Transverse colon (tissue), 4 donors: ENCODE measurements at regions not wholly inside any gene's neighbourhood (a gene's known extent, or its start where the extent isn't known, plus 50 kb on each side); places are given as distances from the start of the nearest gene placed in this dataset.

Source experiments
- DNase-seq: peaks from one replicate; pipeline ENCODE4 v3.0.0-alpha.2; 2019
- H3K27ac ChIP-seq, 4 donors: fragments of 200-600 bp; sonication (generic); 2 replicates each; pipeline ENCODE4 v1.5.1; 2016 to 2018; ENCODE audit warnings: inconsistent platforms in 4 of 4
- H3K27me3 ChIP-seq: fragments of 200-600 bp; sonication (generic); 2 replicates; pipeline ENCODE4 v1.5.1; 2017; ENCODE audit warnings: inconsistent platforms
- H3K36me3 ChIP-seq, 4 donors: fragments of 200-600 bp; sonication (generic); 2 replicates each; pipeline ENCODE4 v1.5.1; 2017 to 2019; ENCODE audit warnings: inconsistent platforms in 4 of 4
- H3K4me1 ChIP-seq, 4 donors: fragments of 200-600 bp; sonication (generic); 2 replicates each; pipeline ENCODE4 v1.5.1; 2017 to 2020; ENCODE audit warnings: inconsistent platforms in 4 of 4
- H3K4me3 ChIP-seq, 4 donors: fragments of 200-600 bp; sonication (generic); 1 replicate in 1 of 4; 2 replicates in 3 of 4; pipeline versions ENCODE4 v1.5.1 to v1.6.1; 2017 to 2019; ENCODE audit warnings: inconsistent platforms in 4 of 4
- H3K9me3 ChIP-seq, 2 donors: fragments of 200-600 bp; sonication (generic); 2 replicates each; pipeline ENCODE4 v1.5.1; 2017 to 2019; ENCODE audit warnings: inconsistent platforms in 2 of 2
- EP300 ChIP-seq: sonication (generic); formaldehyde crosslinking; IDR thresholded peaks from one replicate; pipeline ENCODE4 v1.6.1; 2017; ENCODE audit warnings: antibody characterized with exemption, low read depth
- POLR2A ChIP-seq: fragments of 450-650 bp; IDR thresholded peaks from one replicate; pipeline ENCODE4 v1.6.1; 2016; ENCODE audit warnings: antibody characterized with exemption, mild to moderate bottlenecking, moderate library complexity
- POLR2AphosphoS5 ChIP-seq, 3 donors: sonication (generic); formaldehyde crosslinking; IDR thresholded peaks; one replicate each; pipeline ENCODE4 v1.6.1; 2016; ENCODE audit warnings: antibody characterized with exemption in 3 of 3
- WGBS, 2 donors: methylation state at CpG; one replicate each; pipeline ENCODE4 v1.1.5; 2018; ENCODE audit warnings: low coverage in 1 of 2; 5-methylcytosine and 5-hydroxymethylcytosine counted together
- in situ Hi-C, 4 donors: fragments of 200-750 bp; cut with MboI; loops; one replicate each; pipeline versions ENCODE4 v1.15.0 to v1.15.1; 2017; ENCODE audit warnings: low sequenced_read_pairs in 3 of 4, low pct_ligation_motif_present in 1 of 4, low pct_unique_long_range_greater_than_20kb in 1 of 4
- intact Hi-C: fragments of 100-400 bp; cut with DNase I; formaldehyde crosslinking; loops from one replicate; pipeline ENCODE4 v1.15.1; 2023; ENCODE audit warnings: low total_unique reads
- TF ChIP-seq, protein P1 (sequence below), 5 experiments: fragments of 200-600 bp in 3 of 5; fragments of 450-650 bp in 2 of 5; sonication (generic) in 3 of 5; IDR thresholded peaks; 1 replicate in 2 of 5; 2 replicates in 3 of 5; pipeline ENCODE4 v1.5.1; 2016 to 2017; ENCODE audit warnings: antibody characterized with exemption in 5 of 5, inconsistent platforms in 3 of 5, mild to moderate bottlenecking in 2 of 5, moderate library complexity in 1 of 5

DNA sequence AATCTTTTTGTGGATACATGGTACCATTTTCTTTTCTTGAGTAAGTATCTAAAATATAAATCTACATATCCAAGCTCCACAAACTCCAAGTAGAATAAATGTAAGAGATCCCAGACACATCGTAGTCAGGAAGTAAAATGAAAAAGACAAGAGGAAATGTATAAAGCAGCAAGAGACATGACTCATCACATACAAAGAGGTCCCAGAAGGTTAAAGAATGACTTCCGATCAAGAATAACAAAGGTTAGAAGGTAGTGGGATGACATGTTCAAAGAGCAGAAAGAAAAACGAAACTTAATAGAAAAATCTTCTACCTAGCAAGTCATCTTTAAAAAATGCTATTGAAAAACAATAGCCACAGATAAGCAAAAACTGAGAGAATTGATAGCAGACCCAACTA is 705.8 kb downstream of the NR2F2 start:
- no peak overlapping the region for H3K4me3 ChIP-seq
- no peaks in the 10 kb centered on the region for H3K27me3 ChIP-seq
- in situ Hi-C loops (no loop called here), intact Hi-C loops (no loop called here)
- no peaks in the 10 kb centered on the region for H3K36me3 ChIP-seq
- no peak overlapping the region for H3K27ac ChIP-seq
- H3K4me1 ChIP-seq: no peaks in the 10 kb centered on the region
- no peak for TF ChIP-seq POLR2AphosphoS5 (IDR thresholded peaks at IDR 0.05)
- no peak for TF ChIP-seq POLR2A
- TF ChIP-seq EP300: no peak
- TF ChIP-seq, protein P1, sequence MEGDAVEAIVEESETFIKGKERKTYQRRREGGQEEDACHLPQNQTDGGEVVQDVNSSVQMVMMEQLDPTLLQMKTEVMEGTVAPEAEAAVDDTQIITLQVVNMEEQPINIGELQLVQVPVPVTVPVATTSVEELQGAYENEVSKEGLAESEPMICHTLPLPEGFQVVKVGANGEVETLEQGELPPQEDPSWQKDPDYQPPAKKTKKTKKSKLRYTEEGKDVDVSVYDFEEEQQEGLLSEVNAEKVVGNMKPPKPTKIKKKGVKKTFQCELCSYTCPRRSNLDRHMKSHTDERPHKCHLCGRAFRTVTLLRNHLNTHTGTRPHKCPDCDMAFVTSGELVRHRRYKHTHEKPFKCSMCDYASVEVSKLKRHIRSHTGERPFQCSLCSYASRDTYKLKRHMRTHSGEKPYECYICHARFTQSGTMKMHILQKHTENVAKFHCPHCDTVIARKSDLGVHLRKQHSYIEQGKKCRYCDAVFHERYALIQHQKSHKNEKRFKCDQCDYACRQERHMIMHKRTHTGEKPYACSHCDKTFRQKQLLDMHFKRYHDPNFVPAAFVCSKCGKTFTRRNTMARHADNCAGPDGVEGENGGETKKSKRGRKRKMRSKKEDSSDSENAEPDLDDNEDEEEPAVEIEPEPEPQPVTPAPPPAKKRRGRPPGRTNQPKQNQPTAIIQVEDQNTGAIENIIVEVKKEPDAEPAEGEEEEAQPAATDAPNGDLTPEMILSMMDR (IDR thresholded peaks at IDR 0.05): no peak
- H3K9me3 ChIP-seq: no peaks in the 10 kb centered on the region
- 74 to 96% methylated on average over 3 of the region's 3 CpGs for WGBS, 2 donors
- DNase-seq: no peak

DNA sequence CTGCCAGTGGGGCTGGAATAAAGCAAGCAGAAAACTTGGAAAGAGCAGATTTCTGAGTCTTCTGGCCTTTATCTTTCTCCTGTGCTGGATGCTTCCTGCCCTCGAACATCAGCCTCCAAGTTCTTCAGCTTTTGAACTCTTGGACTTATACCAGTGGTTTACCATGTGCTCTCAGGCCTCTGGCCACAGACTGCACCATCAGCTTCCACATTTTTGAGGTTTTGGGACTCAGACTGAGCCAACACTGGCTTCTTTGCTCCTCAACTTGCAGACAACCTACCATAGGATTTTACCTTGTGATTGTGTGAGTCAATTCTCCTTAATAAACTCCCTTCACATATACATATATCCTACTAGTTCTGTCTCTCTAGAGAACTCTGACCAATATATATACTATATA is 706.6 kb downstream of the NR2F2 start:
- in situ Hi-C loops (no loop called here), intact Hi-C loops (no loop called here)
- Histone ChIP-seq H3K9me3 (no peaks in the 10 kb centered on the region), H3K4me1 (no peaks in the 10 kb centered on the region), H3K27ac (no peak overlapping the region), H3K27me3 (no peaks in the 10 kb centered on the region), H3K36me3 (no peaks in the 10 kb centered on the region), H3K4me3 (no peak overlapping the region)
- DNase-seq: no peak
- TF ChIP-seq, protein P1 (IDR thresholded peaks at IDR 0.05): no peak
- no peak for TF ChIP-seq POLR2A
- TF ChIP-seq POLR2AphosphoS5 (IDR thresholded peaks at IDR 0.05): no peak
- TF ChIP-seq EP300: no peak
- 20 to 47% methylated on average over 1 of the region's 1 CpG for WGBS, 2 donors

DNA sequence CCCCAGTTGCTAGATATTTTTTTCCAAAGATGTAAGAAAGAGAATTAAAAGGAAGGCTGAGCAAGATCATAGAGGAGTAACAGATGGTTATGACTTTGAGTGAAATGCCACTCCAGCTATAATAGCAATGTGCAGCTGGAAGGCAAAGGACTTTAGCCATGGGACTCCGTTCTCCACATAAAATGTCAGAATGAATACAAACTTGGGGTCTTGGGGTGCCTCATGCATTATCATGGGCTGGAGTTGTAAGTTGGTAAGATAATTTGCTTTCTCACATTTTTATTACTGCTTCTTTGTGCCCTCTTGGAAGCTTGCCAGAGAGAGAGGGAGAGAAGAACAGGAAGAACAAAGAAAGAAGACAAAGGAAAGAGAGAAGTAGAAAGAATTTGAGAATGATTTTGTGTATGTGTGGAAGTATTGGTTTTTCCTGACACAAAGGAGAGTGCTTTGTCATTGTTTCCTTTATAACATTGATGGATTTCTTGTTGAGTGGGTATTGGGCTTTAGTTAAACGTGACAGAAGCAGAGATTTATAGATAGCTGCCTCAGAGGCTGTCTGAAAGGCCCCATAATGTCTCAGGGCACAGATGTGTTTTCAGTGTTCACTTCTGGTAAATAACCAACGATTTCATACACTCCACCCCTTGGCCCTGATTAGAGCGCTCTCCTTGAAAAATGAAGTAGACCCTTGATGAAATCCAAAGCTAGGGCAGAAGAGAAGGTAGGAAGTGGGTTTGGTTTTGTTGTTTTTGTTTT is 715.3 kb downstream of the NR2F2 start:
- Histone ChIP-seq H3K9me3 (no peaks in the 10 kb centered on the region), H3K36me3 (no peaks in the 10 kb centered on the region), H3K4me1 (no peaks in the 10 kb centered on the region), H3K4me3 (no peak overlapping the region), H3K27me3 (no peaks in the 10 kb centered on the region), H3K27ac (no peak overlapping the region)
- WGBS, 2 donors: 60 to 62% methylated on average over 4 of the region's 4 CpGs
- intact Hi-C loops: no loop called here
- TF ChIP-seq POLR2A: no peak
- TF ChIP-seq EP300: no peak
- no peak for TF ChIP-seq POLR2AphosphoS5 (IDR thresholded peaks at IDR 0.05)
- TF ChIP-seq, protein P1 (IDR thresholded peaks at IDR 0.05): no peak
- in situ Hi-C loops: no loop called here
- no peak for DNase-seq

DNA sequence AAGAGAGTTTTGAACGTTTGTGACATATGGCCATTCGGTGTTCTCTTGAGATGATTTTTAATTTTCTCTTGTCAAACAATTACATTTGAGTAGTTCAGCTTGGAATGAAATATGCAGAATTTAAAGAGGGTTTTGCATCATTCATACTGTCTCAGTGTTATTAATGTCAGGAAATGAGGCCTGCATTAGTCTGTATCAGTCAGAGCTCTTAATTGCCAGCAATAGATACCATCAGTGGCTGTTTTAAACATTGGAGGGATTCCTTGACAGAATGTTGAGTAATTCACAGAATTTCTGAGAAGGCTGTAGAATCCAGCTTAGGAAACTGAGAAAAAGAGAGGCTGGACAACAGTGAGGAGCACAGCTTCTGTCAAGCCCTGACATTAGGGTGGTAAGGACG is 722.0 kb downstream of the NR2F2 start:
- in situ Hi-C loops: no loop called here
- intact Hi-C loops: no loop called here

More for the DNA sequence above, 722.0 kb downstream of the NR2F2 start:
- no peak for DNase-seq
- no peak overlapping the region for H3K27ac ChIP-seq
- H3K9me3 ChIP-seq: no peaks in the 10 kb centered on the region
- no peaks in the 10 kb centered on the region for H3K27me3 ChIP-seq
- H3K36me3 ChIP-seq: no peaks in the 10 kb centered on the region
- 52 to 73% methylated on average over 2 to 3 of the region's 3 CpGs for WGBS, 2 donors
- no peak overlapping the region for H3K4me3 ChIP-seq
- TF ChIP-seq, protein P1 (IDR thresholded peaks at IDR 0.05): no peak
- no peak for TF ChIP-seq POLR2A
- TF ChIP-seq POLR2AphosphoS5 (IDR thresholded peaks at IDR 0.05): no peak
- TF ChIP-seq EP300: no peak
- H3K4me1 ChIP-seq: no peaks in the 10 kb centered on the region
